ENCODE measurements at regions not wholly inside any gene's neighbourhood (a gene's known extent, or its start where the extent isn't known, plus 50 kb on each side); places are given as distances from the start of the nearest gene placed in this dataset.
"Not testable (repeated sequence)": the region's sequence is repeated elsewhere in the genome, so short reads cannot be mapped to it uniquely, and the experiment has no call there.

- DNase-seq: no peak
Observed at GRCh38 chr3:34396288-34396687, 597.9 kb downstream of the PDCD6IP start.

GRCh38 chr3:34396956-34397355 is 598.5 kb downstream of the PDCD6IP start:
- no peak for DNase-seq

GRCh38 chr3:34399401-34399800 is 601.0 kb downstream of the PDCD6IP start:
- no peak for DNase-seq

- DNase-seq: no peak
Observed at GRCh38 chr3:34405159-34405558, 606.7 kb downstream of the PDCD6IP start.

- DNase-seq: no peak
Observed at GRCh38 chr3:34407281-34407680, 608.9 kb downstream of the PDCD6IP start.

- DNase-seq: no peak
Observed at GRCh38 chr3:34408088-34408487, 609.7 kb downstream of the PDCD6IP start.

- no peak for DNase-seq
Observed at GRCh38 chr3:34411596-34411995, 613.2 kb downstream of the PDCD6IP start.

- no peak for DNase-seq
Observed at GRCh38 chr3:34419801-34420200, 621.4 kb downstream of the PDCD6IP start.

GRCh38 chr3:34421762-34422161 is 623.3 kb downstream of the PDCD6IP start:
- DNase-seq: no peak

GRCh38 chr3:34439796-34440195 is 641.4 kb downstream of the PDCD6IP start:
- no peak for DNase-seq

GRCh38 chr3:34444137-34444536 is 645.7 kb downstream of the PDCD6IP start:
- DNase-seq: no peak

- DNase-seq: no peak
Observed at GRCh38 chr3:34449305-34449704, 650.9 kb downstream of the PDCD6IP start.

- DNase-seq: no peak
Observed at GRCh38 chr3:34463414-34463813, 665.0 kb downstream of the PDCD6IP start.

- no peak for DNase-seq
Observed at GRCh38 chr3:34464646-34465045, 666.2 kb downstream of the PDCD6IP start.

- no peak for DNase-seq
Observed at GRCh38 chr3:34475851-34476250, 677.4 kb downstream of the PDCD6IP start.

- no peak for DNase-seq
Observed at GRCh38 chr3:34483311-34483887, 685.0 kb downstream of the PDCD6IP start.

- no peak for DNase-seq
Observed at GRCh38 chr3:34504366-34504765, 705.9 kb downstream of the PDCD6IP start.

GRCh38 chr3:34504775-34505174 is 706.3 kb downstream of the PDCD6IP start:
- no peak for DNase-seq

GRCh38 chr3:34508732-34509131 is 710.3 kb downstream of the PDCD6IP start:
- no peak for DNase-seq

- no peak for DNase-seq
Observed at GRCh38 chr3:34511891-34512290, 713.5 kb downstream of the PDCD6IP start.

GRCh38 chr3:34519008-34519407 is 720.6 kb downstream of the PDCD6IP start:
- DNase-seq: not testable (repeated sequence)

GRCh38 chr3:34531156-34531555 is 732.7 kb downstream of the PDCD6IP start:
- no peak for DNase-seq

- no peak for DNase-seq
Observed at GRCh38 chr3:34533451-34533850, 735.0 kb downstream of the PDCD6IP start.

GRCh38 chr3:34534013-34534412 is 735.6 kb downstream of the PDCD6IP start:
- no peak for DNase-seq

- no peak for DNase-seq
Observed at GRCh38 chr3:34544136-34544535, 745.7 kb downstream of the PDCD6IP start.
